ENCODE measurements at regions not wholly inside any gene's neighbourhood (a gene's known extent, or its start where the extent isn't known, plus 50 kb on each side); places are given as distances from the start of the nearest gene placed in this dataset.

DNA sequence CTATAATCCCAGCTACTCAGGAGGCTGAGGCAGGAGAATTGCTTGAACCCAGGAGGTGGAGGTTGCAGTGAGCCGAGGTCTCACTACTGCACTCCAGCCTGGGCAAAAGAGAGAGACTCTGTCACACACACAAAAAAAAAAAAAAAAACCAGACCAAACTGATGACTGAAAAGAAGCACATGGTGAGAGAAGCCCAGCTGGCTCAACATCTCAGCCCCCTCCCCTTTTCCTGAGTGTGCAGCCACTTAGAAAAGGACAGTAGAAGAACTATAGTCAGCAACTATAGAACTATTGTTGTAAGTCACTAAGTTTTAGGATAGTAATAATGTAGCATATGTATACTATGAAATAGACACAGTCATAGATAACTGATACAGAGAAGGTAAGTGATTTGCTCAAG, 87.2 kb upstream of the RALGPS2 start:
- Histone ChIP-seq H3K27ac (ENCODE audit: insufficient read depth, low read depth, low read length, poor library complexity, severe bottlenecking) (no peak overlapping the region), H3K4me3 (ENCODE audit: insufficient read depth, low read depth, low read length) (no peak overlapping the region), H3K4me1 (ENCODE audit: control insufficient read depth, insufficient read depth, low read length) (no peaks in the 10 kb centered on the region), H3K36me3 (ENCODE audit: control insufficient read depth, insufficient read depth, low read length) (no peaks in the 10 kb centered on the region), H3K9me3 (ENCODE audit: control insufficient read depth, low read length) (no peaks in the 10 kb centered on the region), H3K27me3 (ENCODE audit: control insufficient read depth, insufficient read depth, low read length, poor library complexity, severe bottlenecking) (no peaks in the 10 kb centered on the region)
- 86 to 93% methylated on average over 1 of the region's 1 CpG for WGBS, 2 experiments

DNA sequence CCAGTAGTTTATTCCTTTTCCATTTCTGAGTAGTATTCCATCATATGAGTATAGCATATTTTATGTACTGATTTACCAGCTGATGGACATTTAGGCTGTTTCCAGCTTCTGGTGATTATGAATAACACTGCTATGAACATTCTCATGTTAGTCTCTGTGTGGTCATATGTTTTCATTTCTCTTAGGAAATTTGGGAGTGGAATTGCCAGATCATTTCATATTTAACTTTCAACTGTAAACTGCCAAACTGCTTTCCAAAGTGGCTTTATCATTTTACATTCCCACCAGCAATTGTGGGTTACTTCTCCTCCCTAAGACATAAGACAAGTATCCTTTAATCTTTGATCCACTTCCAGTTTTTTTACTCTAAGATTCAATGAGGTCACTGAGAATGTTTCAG, 85.7 kb upstream of the RALGPS2 start:
- Histone ChIP-seq H3K27ac (ENCODE audit: insufficient read depth, low read depth, low read length, poor library complexity, severe bottlenecking) (no peak overlapping the region), H3K4me3 (ENCODE audit: insufficient read depth, low read depth, low read length) (no peak overlapping the region), H3K4me1 (ENCODE audit: control insufficient read depth, insufficient read depth, low read length) (no peaks in the 10 kb centered on the region), H3K36me3 (ENCODE audit: control insufficient read depth, insufficient read depth, low read length) (no peaks in the 10 kb centered on the region), H3K27me3 (ENCODE audit: control insufficient read depth, insufficient read depth, low read length, poor library complexity, severe bottlenecking) (no peaks in the 10 kb centered on the region), H3K9me3 (ENCODE audit: control insufficient read depth, low read length) (no peaks in the 10 kb centered on the region)

DNA sequence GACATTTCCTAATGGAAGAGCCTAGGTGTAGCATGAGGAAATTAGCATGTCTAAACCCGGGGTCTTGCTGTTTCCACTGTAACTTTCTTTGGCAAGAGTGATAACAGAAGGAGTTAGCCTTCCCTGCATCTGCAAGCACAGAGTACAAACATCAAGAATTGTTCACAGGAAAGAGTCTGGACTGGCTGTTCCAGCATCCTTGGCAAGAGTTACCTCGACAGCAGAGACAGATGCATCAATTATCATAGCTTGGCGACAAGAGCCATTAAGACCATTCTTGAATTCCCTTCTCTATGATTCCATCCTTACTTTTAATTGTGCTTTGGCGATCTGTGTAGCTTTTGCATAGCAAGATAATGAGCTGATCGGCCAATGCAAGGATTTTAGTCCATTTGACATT, 82.8 kb upstream of the RALGPS2 start:
- H3K27ac ChIP-seq (ENCODE audit: insufficient read depth, low read depth, low read length, poor library complexity, severe bottlenecking) = no peak overlapping the region
- 72 to 81% methylated on average over 4 to 5 of the region's 5 CpGs for WGBS, 2 experiments
- no peaks in the 10 kb centered on the region for H3K27me3 ChIP-seq (ENCODE audit: control insufficient read depth, insufficient read depth, low read length, poor library complexity, severe bottlenecking)
- no peaks in the 10 kb centered on the region for H3K9me3 ChIP-seq (ENCODE audit: control insufficient read depth, low read length)
- H3K4me3 ChIP-seq (ENCODE audit: insufficient read depth, low read depth, low read length) = no peak overlapping the region
- peaks cover 17% of the 10 kb centered on the region for H3K4me1 ChIP-seq (ENCODE audit: control insufficient read depth, insufficient read depth, low read length)
- no peaks in the 10 kb centered on the region for H3K36me3 ChIP-seq (ENCODE audit: control insufficient read depth, insufficient read depth, low read length)

DNA sequence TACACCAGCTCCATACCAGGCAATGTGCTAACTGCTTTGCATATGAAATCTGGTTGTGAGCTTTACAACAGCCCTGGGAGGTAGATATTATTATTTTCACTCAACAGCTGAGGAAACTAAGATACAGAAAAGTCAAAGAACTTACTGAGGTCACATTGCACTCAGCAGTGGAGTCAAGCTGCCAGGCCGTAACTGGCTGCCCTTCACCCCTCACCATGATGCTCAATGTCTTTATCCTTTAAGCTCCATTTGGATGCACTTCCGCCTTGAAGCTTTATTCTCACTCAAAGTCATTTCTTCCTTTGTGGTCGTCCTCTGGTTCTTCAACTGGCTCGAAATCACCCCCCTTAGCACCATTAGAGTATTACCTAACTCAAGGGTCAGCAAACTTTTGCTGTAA, 81.7 kb upstream of the RALGPS2 start:
- Histone ChIP-seq H3K36me3 (ENCODE audit: control insufficient read depth, insufficient read depth, low read length) (no peaks in the 10 kb centered on the region), H3K27ac (ENCODE audit: insufficient read depth, low read depth, low read length, poor library complexity, severe bottlenecking) (no peak overlapping the region), H3K9me3 (ENCODE audit: control insufficient read depth, low read length) (no peaks in the 10 kb centered on the region), H3K4me1 (ENCODE audit: control insufficient read depth, insufficient read depth, low read length) (peaks cover 17% of the 10 kb centered on the region), H3K4me3 (ENCODE audit: insufficient read depth, low read depth, low read length) (no peak overlapping the region), H3K27me3 (ENCODE audit: control insufficient read depth, insufficient read depth, low read length, poor library complexity, severe bottlenecking) (no peaks in the 10 kb centered on the region)
- 91 to 93% methylated on average over 4 of the region's 4 CpGs for WGBS, 2 experiments

DNA sequence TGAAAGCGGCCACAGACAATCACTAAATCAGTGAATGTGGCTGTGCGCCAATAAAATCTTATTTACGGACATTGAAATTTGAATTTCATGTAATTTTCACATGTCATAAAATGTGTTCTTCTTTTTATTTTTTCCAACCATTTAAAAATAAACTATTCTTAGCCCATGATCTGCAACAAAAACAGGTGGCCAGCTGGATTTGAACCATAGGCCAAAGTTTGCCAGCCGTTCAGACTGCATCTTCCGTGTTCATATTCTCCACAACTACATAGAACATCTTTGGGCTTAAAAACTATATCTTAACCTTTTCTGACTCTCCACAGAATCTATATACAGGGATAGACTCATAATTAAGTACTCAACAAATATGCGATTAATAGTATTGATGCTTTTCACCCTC, 81.2 kb upstream of the RALGPS2 start:
- H3K27ac ChIP-seq (ENCODE audit: insufficient read depth, low read depth, low read length, poor library complexity, severe bottlenecking) = no peak overlapping the region
- H3K4me1 ChIP-seq (ENCODE audit: control insufficient read depth, insufficient read depth, low read length) = peaks cover 17% of the 10 kb centered on the region
- H3K27me3 ChIP-seq (ENCODE audit: control insufficient read depth, insufficient read depth, low read length, poor library complexity, severe bottlenecking) = no peaks in the 10 kb centered on the region
- 96 to 98% methylated on average over 6 of the region's 6 CpGs for WGBS, 2 experiments
- H3K9me3 ChIP-seq (ENCODE audit: control insufficient read depth, low read length) = no peaks in the 10 kb centered on the region
- H3K4me3 ChIP-seq (ENCODE audit: insufficient read depth, low read depth, low read length) = no peak overlapping the region
- no peaks in the 10 kb centered on the region for H3K36me3 ChIP-seq (ENCODE audit: control insufficient read depth, insufficient read depth, low read length)

DNA sequence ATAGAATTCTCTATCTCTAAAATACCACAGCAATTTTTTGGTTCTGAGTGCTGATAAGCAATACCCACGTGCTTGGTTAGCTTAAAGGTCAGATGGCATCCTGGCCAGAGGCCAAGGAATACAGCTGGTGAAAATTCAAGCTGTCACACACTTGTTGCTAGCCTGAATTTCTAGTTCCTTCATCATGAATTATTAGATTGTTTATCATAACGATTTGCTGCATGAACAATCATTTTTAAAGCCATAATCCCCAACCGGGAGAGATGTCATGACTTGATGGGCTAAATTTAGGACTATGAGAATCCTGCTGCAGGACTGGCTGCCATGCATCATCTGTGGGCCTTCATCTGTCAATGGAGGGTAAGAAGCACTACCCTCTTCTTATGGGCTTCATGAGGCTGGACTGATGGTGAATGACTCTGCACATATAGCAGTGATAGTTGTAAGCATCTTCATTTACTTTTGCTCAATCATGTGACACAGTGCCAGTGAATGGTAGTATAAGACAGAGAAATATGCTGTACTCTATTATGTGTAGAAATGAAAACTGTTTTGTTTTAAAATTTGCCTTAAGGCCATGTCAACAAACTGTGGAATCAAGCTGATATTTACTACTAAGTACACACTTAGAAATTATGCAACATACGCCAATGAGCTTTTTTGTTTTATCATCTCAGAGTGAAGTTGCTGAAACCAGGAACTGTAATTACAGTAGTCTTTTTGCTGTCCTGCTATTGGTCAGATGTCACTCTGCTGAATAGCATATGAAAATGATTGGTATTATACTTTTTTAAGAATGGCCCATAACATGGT, 80.5 kb upstream of the RALGPS2 start:
- H3K4me1 ChIP-seq (ENCODE audit: control insufficient read depth, insufficient read depth, low read length) = peaks cover 17% of the 10 kb centered on the region
- no peak overlapping the region for H3K4me3 ChIP-seq (ENCODE audit: insufficient read depth, low read depth, low read length)
- H3K36me3 ChIP-seq (ENCODE audit: control insufficient read depth, insufficient read depth, low read length) = no peaks in the 10 kb centered on the region
- peak overlapping the region; percentile 74 for H3K27ac ChIP-seq (ENCODE audit: insufficient read depth, low read depth, low read length, poor library complexity, severe bottlenecking)
- 92 to 93% methylated on average over 4 of the region's 4 CpGs for WGBS, 2 experiments
- H3K9me3 ChIP-seq (ENCODE audit: control insufficient read depth, low read length) = no peaks in the 10 kb centered on the region
- H3K27me3 ChIP-seq (ENCODE audit: control insufficient read depth, insufficient read depth, low read length, poor library complexity, severe bottlenecking) = no peaks in the 10 kb centered on the region

DNA sequence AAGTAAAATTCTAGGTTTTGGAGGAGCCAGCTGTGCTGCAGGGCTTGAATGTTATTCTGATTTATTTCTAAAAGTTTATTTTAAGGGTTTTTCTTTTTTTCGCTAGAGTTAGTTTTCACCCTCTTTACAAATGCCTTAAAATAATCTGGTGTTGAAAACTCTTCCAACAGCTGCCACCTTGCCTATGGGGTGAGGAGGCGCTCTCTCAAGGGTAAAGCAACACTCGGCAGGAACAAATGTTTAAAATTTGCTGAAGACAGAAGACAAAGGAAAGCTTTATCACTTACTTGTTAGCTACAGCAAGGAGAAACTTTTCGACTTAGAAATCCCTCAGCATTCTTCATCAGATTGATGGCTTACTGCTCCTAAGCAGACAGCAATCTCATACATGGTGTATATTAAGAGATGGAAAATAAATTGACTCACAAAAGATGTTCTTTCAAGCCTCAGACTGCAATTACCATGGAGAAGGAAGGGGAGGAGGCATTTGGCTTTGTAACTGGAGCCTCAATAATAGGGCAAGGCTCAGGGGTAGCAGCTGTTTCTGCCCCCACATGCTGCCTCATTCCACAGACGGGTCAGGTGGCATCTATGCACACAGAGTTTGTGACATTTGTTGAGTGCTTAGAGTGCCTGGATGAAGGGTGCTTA, 79.8 kb upstream of the RALGPS2 start:
- 27 to 38% methylated on average over 4 to 5 of the region's 5 CpGs for WGBS, 2 experiments
- Histone ChIP-seq H3K4me3 (ENCODE audit: insufficient read depth, low read depth, low read length) (peak overlapping the region; percentile 30), H3K4me1 (ENCODE audit: control insufficient read depth, insufficient read depth, low read length) (peaks cover 17% of the 10 kb centered on the region), H3K36me3 (ENCODE audit: control insufficient read depth, insufficient read depth, low read length) (no peaks in the 10 kb centered on the region), H3K27me3 (ENCODE audit: control insufficient read depth, insufficient read depth, low read length, poor library complexity, severe bottlenecking) (no peaks in the 10 kb centered on the region), H3K9me3 (ENCODE audit: control insufficient read depth, low read length) (no peaks in the 10 kb centered on the region), H3K27ac (ENCODE audit: insufficient read depth, low read depth, low read length, poor library complexity, severe bottlenecking) (peak overlapping the region; percentile 74)

DNA sequence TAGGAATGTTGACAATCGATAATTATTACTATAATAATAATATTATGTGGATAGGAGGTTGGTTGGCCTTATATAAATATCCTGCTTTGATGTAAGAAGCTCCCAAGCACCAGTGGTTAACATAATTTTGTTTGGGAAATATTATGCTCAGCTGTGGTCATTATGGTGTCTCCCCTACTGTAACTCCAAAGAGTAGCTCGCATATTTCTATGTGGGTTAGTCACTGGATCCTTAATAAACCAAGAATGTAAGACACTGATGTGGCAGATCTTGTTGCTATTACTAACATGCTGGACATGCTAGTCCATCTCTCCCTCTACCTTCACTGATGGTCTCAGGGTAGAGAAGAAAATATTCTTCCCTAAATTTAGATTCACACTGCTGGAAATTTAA, 79.2 kb upstream of the RALGPS2 start:
- H3K27ac ChIP-seq (ENCODE audit: insufficient read depth, low read depth, low read length, poor library complexity, severe bottlenecking) = no peak overlapping the region
- WGBS, 2 experiments = 91 to 93% methylated on average over 1 to 2 of the region's 2 CpGs
- H3K9me3 ChIP-seq (ENCODE audit: control insufficient read depth, low read length) = no peaks in the 10 kb centered on the region
- no peak overlapping the region for H3K4me3 ChIP-seq (ENCODE audit: insufficient read depth, low read depth, low read length)
- peaks cover 17% of the 10 kb centered on the region for H3K4me1 ChIP-seq (ENCODE audit: control insufficient read depth, insufficient read depth, low read length)
- H3K36me3 ChIP-seq (ENCODE audit: control insufficient read depth, insufficient read depth, low read length) = no peaks in the 10 kb centered on the region
- no peaks in the 10 kb centered on the region for H3K27me3 ChIP-seq (ENCODE audit: control insufficient read depth, insufficient read depth, low read length, poor library complexity, severe bottlenecking)

DNA sequence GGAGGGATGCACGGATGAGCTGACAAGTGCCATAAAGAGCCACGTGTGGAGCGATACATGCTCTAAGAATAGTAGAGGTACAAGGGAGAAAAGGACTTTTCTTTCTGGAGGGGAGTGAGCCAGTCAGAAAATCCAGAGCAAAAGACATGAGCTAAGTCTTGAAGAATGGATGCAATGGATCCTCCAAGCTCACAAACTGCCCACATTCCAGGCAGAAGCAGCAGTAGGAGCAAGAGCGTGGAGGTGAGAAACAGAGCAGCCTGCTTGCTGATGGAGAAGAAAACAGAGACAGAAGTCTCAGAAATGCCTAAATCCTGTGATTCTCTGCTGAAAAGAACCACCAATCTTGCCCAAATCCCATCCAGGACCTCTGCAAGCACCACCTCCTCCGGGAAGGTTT, 78.2 kb upstream of the RALGPS2 start:
- 88 to 90% methylated on average over 5 of the region's 5 CpGs for WGBS, 2 experiments
- Histone ChIP-seq H3K4me3 (ENCODE audit: insufficient read depth, low read depth, low read length) (no peak overlapping the region), H3K27me3 (ENCODE audit: control insufficient read depth, insufficient read depth, low read length, poor library complexity, severe bottlenecking) (no peaks in the 10 kb centered on the region), H3K27ac (ENCODE audit: insufficient read depth, low read depth, low read length, poor library complexity, severe bottlenecking) (no peak overlapping the region), H3K36me3 (ENCODE audit: control insufficient read depth, insufficient read depth, low read length) (no peaks in the 10 kb centered on the region), H3K9me3 (ENCODE audit: control insufficient read depth, low read length) (no peaks in the 10 kb centered on the region), H3K4me1 (ENCODE audit: control insufficient read depth, insufficient read depth, low read length) (peaks cover 17% of the 10 kb centered on the region)

DNA sequence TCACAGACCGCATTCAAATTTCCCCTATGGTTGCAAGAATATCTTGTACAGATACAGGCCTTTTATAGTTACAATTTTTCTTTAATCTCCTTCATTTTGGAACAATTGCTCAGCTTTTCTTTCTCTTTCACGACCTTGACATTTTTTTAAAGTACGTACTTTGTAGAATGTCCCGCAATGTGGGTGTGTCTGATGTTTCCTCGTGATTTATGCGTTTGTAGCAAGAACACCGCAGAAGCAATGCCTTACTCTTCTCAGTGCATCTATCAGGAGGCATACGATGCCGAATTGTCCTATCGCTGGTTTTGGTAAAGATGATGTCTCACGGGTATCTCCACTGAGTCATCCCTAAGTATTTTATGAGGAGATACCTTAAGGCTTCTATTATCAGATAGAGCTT, 76.9 kb upstream of the RALGPS2 start:
- no peaks in the 10 kb centered on the region for H3K9me3 ChIP-seq (ENCODE audit: control insufficient read depth, low read length)
- no peaks in the 10 kb centered on the region for H3K36me3 ChIP-seq (ENCODE audit: control insufficient read depth, insufficient read depth, low read length)
- whole genome bisulfite sequencing, 2 experiments = 92 to 96% methylated on average over 11 of the region's 11 CpGs
- no peak overlapping the region for H3K4me3 ChIP-seq (ENCODE audit: insufficient read depth, low read depth, low read length)
- H3K27ac ChIP-seq (ENCODE audit: insufficient read depth, low read depth, low read length, poor library complexity, severe bottlenecking) = no peak overlapping the region
- peaks cover 17% of the 10 kb centered on the region for H3K4me1 ChIP-seq (ENCODE audit: control insufficient read depth, insufficient read depth, low read length)
- H3K27me3 ChIP-seq (ENCODE audit: control insufficient read depth, insufficient read depth, low read length, poor library complexity, severe bottlenecking) = no peaks in the 10 kb centered on the region
